CD4-positive, alpha-beta T cell (primary cell): ENCODE measurements at regions not wholly inside any gene's neighbourhood (a gene's known extent, or its start where the extent isn't known, plus 50 kb on each side); places are given as distances from the start of the nearest gene placed in this dataset.

Experiments used
- ATAC-seq: fragments of 200-7000 bp; cut with Tn5 transposase; one replicate; pipeline ENCODE4 v1.10.0; 2022; ENCODE audit warnings: mild to moderate bottlenecking; ENCODE audit not compliant: poor library complexity
- CTCF ChIA-PET: fragments of 350-600 bp; sonication (Branson Sonifier 250); formaldehyde crosslinking; loops from one replicate; lab custom pipeline; 2021; ENCODE audit warnings: antibody characterized with exemption, inconsistent platforms; lab: Charles Lee
- POLR2A ChIA-PET: fragments of 350-600 bp; sonication (Branson Sonifier 250); formaldehyde crosslinking; loops from one replicate; lab custom pipeline; 2021; ENCODE audit warnings: antibody characterized with exemption, inconsistent platforms; lab: Charles Lee
- DNase-seq, 14 experiments: peaks; one replicate each; pipeline ENCODE4 v3.0.0-alpha.2; 2013 to 2020; ENCODE audit warnings: mixed read lengths in 2 of 14
- H3K27ac ChIP-seq, 2 donors: one replicate each; pipeline versions ENCODE4 v1.5.1 to v1.7.0; 2013; ENCODE audit warnings: low read length in 2 of 2, low read depth in 1 of 2, mild to moderate bottlenecking in 1 of 2
- H3K27me3 ChIP-seq, 2 experiments: 1 replicate in 1 of 2; 2 replicates in 1 of 2; pipeline versions ENCODE4 v1.6.1 to v1.7.0; 2013; ENCODE audit warnings: low read length in 2 of 2, control low read depth in 1 of 2, mild to moderate bottlenecking in 1 of 2, moderate library complexity in 1 of 2; ENCODE audit not compliant: insufficient read depth in 2 of 2, control insufficient read depth in 1 of 2
- H3K36me3 ChIP-seq: one replicate; pipeline ENCODE4 v1.6.1; 2013; ENCODE audit warnings: low read length, control low read depth; ENCODE audit not compliant: insufficient read depth
- H3K4me1 ChIP-seq: one replicate; pipeline ENCODE4 v1.6.1; 2013; ENCODE audit warnings: low read length, control low read depth; ENCODE audit not compliant: insufficient read depth
- H3K4me3 ChIP-seq: one replicate; pipeline ENCODE4 v1.5.1; 2013; ENCODE audit warnings: mild to moderate bottlenecking, low read length, moderate library complexity
- H3K9me3 ChIP-seq, 2 experiments: 1 replicate in 1 of 2; 2 replicates in 1 of 2; pipeline versions ENCODE4 v1.6.1 to v1.7.0; 2013; ENCODE audit warnings: low read length in 2 of 2, mild to moderate bottlenecking in 2 of 2, control low read depth in 1 of 2, moderate library complexity in 1 of 2; ENCODE audit not compliant: control insufficient read depth in 1 of 2, insufficient read depth in 1 of 2
- H3K27ac Mint-ChIP-seq: one replicate; pipeline ENCODE4 v1.8.0; 2020; ENCODE audit warnings: mixed read lengths
- H3K27me3 Mint-ChIP-seq: one replicate; pipeline ENCODE4 v1.8.0; 2021; ENCODE audit warnings: mixed read lengths
- H3K36me3 Mint-ChIP-seq: one replicate; pipeline ENCODE4 v1.8.0; 2021; ENCODE audit warnings: low read depth, mixed read lengths
- H3K4me1 Mint-ChIP-seq: one replicate; pipeline ENCODE4 v1.8.0; 2021; ENCODE audit warnings: low read depth, mixed read lengths
- H3K4me3 Mint-ChIP-seq: one replicate; pipeline ENCODE4 v1.8.0; 2020; ENCODE audit warnings: mild to moderate bottlenecking, mixed read lengths
- H3K9me3 Mint-ChIP-seq: one replicate; pipeline ENCODE4 v1.8.0; 2020; ENCODE audit warnings: mixed read lengths
- CTCF ChIP-seq: fragments of 200-600 bp; IDR thresholded peaks from one replicate; pipeline ENCODE4 v1.8.0; 2022; ENCODE audit warnings: antibody characterized with exemption, mild to moderate bottlenecking
- intact Hi-C, 2 experiments: fragments of 100-400 bp; cut with DNase I in 1 of 2; cut with micrococcal nuclease in 1 of 2; formaldehyde crosslinking; loops; one replicate each; pipeline versions ENCODE4 v1.15.1 to v1.9.0; 2023 to 2025; cut with DNase I, micrococcal nuclease

- ChIA-PET CTCF (no interaction called here), POLR2A (no interaction called here)
- H3K9me3 Mint-ChIP-seq: no peaks in the 10 kb centered on the region
- H3K27ac Mint-ChIP-seq: no peak overlapping the region
- intact Hi-C loops: loop anchor here in 1 of 2 experiments (10.0 kb wide), 1 partner anchor 145 kb away; no protein-coding TSS in a partner anchor
- TF ChIP-seq CTCF: no peak
- H3K4me3 ChIP-seq: no peak overlapping the region
- H3K27me3 Mint-ChIP-seq: no peaks in the 10 kb centered on the region
- H3K4me3 Mint-ChIP-seq: no peak overlapping the region
- no peak for DNase-seq
- H3K4me1 ChIP-seq: no peaks in the 10 kb centered on the region
- H3K36me3 ChIP-seq: no peaks in the 10 kb centered on the region
- H3K9me3 ChIP-seq: no peaks in the 10 kb centered on the region
- no peak overlapping the region for H3K27ac ChIP-seq
- no peak for ATAC-seq
- H3K27me3 ChIP-seq: no peaks in the 10 kb centered on the region
- no peaks in the 10 kb centered on the region for H3K4me1 Mint-ChIP-seq
- no peaks in the 10 kb centered on the region for H3K36me3 Mint-ChIP-seq
Measured at GRCh38 chr3:15959434-15959811, 161.6 kb upstream of the ANKRD28 start.

GRCh38 chr3:15964605-15965442 is 167.0 kb upstream of the ANKRD28 start:
- no peaks in the 10 kb centered on the region for H3K36me3 Mint-ChIP-seq
- CTCF ChIA-PET: no interaction called here

GRCh38 chr3:15967577-15967976 is 169.8 kb upstream of the ANKRD28 start:
- TF ChIP-seq CTCF: no peak
- Histone ChIP-seq H3K9me3 (no peaks in the 10 kb centered on the region), H3K27me3 (no peaks in the 10 kb centered on the region), H3K27ac (no peak overlapping the region), H3K4me1 (no peaks in the 10 kb centered on the region), H3K4me3 (no peak overlapping the region), H3K36me3 (no peaks in the 10 kb centered on the region)
- ATAC-seq: no peak
- Mint-ChIP-seq H3K4me3 (no peak overlapping the region), H3K36me3 (no peaks in the 10 kb centered on the region), H3K27ac (no peak overlapping the region), H3K4me1 (no peaks in the 10 kb centered on the region), H3K27me3 (no peaks in the 10 kb centered on the region), H3K9me3 (no peaks in the 10 kb centered on the region)
- ChIA-PET CTCF (no interaction called here), POLR2A (no interaction called here)
- DNase-seq: no peak
- intact Hi-C loops: no loop called here

More at GRCh38 chr3:15964605-15965442, 167.0 kb upstream of the ANKRD28 start:
- no peaks in the 10 kb centered on the region for H3K9me3 Mint-ChIP-seq
- intact Hi-C loops: no loop called here
- DNase-seq (no peak), ATAC-seq (no peak)
- H3K4me3 ChIP-seq: no peak overlapping the region
- H3K27ac Mint-ChIP-seq: no peak overlapping the region
- H3K27me3 Mint-ChIP-seq: no peaks in the 10 kb centered on the region
- POLR2A ChIA-PET: interaction anchor here (0.7 kb wide), 1 partner anchor 510 kb away, joined by 3 read pairs; no protein-coding TSS in a partner anchor
- no peak overlapping the region for H3K27ac ChIP-seq
- no peaks in the 10 kb centered on the region for H3K9me3 ChIP-seq
- TF ChIP-seq CTCF: no peak
- H3K27me3 ChIP-seq: no peaks in the 10 kb centered on the region
- no peaks in the 10 kb centered on the region for H3K36me3 ChIP-seq
- no peaks in the 10 kb centered on the region for H3K4me1 Mint-ChIP-seq
- H3K4me3 Mint-ChIP-seq: no peak overlapping the region
- no peaks in the 10 kb centered on the region for H3K4me1 ChIP-seq
